Gastrocnemius medialis (tissue), 4 donors: ENCODE measurements at regions not wholly inside any gene's neighbourhood (a gene's known extent, or its start where the extent isn't known, plus 50 kb on each side); places are given as distances from the start of the nearest gene placed in this dataset.

Experiments
- POLR2A ChIP-seq, 2 donors: fragments of 450-650 bp; IDR thresholded peaks; one replicate each; pipeline ENCODE4 v1.6.1; 2017; ENCODE audit warnings: antibody characterized with exemption in 2 of 2, mild to moderate bottlenecking in 2 of 2, moderate library complexity in 2 of 2
- TF ChIP-seq, protein P1 (sequence below), 5 experiments: fragments of 450-650 bp in 3 of 5; fragments of 200-600 bp in 2 of 5; sonication (generic) in 2 of 5; IDR thresholded peaks in 4 of 5; conservative IDR thresholded peaks in 1 of 5; 1 replicate in 4 of 5; 2 replicates in 1 of 5; pipeline ENCODE4 v1.5.1; 2016 to 2019; ENCODE audit warnings: antibody characterized with exemption in 5 of 5, mild to moderate bottlenecking in 3 of 5, moderate library complexity in 3 of 5

DNA sequence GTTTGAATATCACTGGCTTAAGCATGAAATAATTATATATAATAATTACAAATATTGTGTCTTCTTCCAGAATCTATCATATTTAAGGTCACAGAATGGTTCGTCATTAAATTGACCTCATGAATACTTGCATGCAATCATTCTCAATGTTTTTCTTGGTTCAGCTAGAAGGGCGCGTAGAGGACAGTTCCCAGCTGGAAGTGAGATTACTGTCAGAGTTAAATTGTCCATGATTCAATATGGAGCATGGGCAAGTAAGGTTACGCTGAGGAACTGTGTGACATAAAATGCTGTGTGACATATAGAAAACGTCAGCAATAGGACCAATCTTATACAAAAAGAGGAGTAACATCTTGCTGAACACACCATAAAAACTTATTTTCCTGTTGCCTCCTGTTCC lies 2423.5 kb upstream of the RAG2 start:
- TF ChIP-seq, protein P1, sequence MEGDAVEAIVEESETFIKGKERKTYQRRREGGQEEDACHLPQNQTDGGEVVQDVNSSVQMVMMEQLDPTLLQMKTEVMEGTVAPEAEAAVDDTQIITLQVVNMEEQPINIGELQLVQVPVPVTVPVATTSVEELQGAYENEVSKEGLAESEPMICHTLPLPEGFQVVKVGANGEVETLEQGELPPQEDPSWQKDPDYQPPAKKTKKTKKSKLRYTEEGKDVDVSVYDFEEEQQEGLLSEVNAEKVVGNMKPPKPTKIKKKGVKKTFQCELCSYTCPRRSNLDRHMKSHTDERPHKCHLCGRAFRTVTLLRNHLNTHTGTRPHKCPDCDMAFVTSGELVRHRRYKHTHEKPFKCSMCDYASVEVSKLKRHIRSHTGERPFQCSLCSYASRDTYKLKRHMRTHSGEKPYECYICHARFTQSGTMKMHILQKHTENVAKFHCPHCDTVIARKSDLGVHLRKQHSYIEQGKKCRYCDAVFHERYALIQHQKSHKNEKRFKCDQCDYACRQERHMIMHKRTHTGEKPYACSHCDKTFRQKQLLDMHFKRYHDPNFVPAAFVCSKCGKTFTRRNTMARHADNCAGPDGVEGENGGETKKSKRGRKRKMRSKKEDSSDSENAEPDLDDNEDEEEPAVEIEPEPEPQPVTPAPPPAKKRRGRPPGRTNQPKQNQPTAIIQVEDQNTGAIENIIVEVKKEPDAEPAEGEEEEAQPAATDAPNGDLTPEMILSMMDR (IDR thresholded peaks at IDR 0.05 in 4 of 5, conservative IDR thresholded peaks at IDR 0.05 in 1 of 5) = no peak
- TF ChIP-seq POLR2A (IDR thresholded peaks at IDR 0.05) = no peak
